Lung (tissue), 11 donors: ENCODE measurements at regions not wholly inside any gene's neighbourhood (a gene's known extent, or its start where the extent isn't known, plus 50 kb on each side); places are given as distances from the start of the nearest gene placed in this dataset.

Experiments used
- ATAC-seq: fragments of 200-7000 bp; cut with Tn5 transposase; one replicate; pipeline ENCODE4 v1.9.1; 2020; ENCODE audit warnings: moderate number of reproducible peaks; ENCODE audit not compliant: insufficient read depth, low FRiP score
- DNase-seq, 3 donors: peaks; one replicate each; pipeline ENCODE4 v3.0.0-alpha.2; 2013 to 2017
- H3K27ac ChIP-seq, 2 donors: one replicate each; pipeline ENCODE4 v1.5.1; 2013; ENCODE audit warnings: mild to moderate bottlenecking in 2 of 2, moderate library complexity in 2 of 2, control low read depth in 1 of 2, inconsistent platforms in 1 of 2, low read depth in 1 of 2, low read length in 1 of 2
- H3K27me3 ChIP-seq, 3 donors: one replicate each; pipeline ENCODE4 v1.5.1; 2013; ENCODE audit warnings: low read length in 2 of 3; ENCODE audit not compliant: control insufficient read depth in 3 of 3, insufficient read depth in 3 of 3
- H3K36me3 ChIP-seq, 4 donors: one replicate each; pipeline ENCODE4 v1.5.1; 2013; ENCODE audit warnings: low read length in 4 of 4, mild to moderate bottlenecking in 1 of 4, moderate library complexity in 1 of 4; ENCODE audit not compliant: control insufficient read depth in 4 of 4, insufficient read depth in 4 of 4
- H3K4me1 ChIP-seq, 5 donors: one replicate each; pipeline ENCODE4 v1.5.1; 2013; ENCODE audit warnings: low read length in 5 of 5, mild to moderate bottlenecking in 2 of 5, moderate library complexity in 1 of 5; ENCODE audit not compliant: control insufficient read depth in 5 of 5, insufficient read depth in 5 of 5
- H3K4me3 ChIP-seq: one replicate; pipeline ENCODE4 v1.5.1; 2013; ENCODE audit warnings: mild to moderate bottlenecking, control low read depth, moderate library complexity
- H3K9ac ChIP-seq, 2 donors: one replicate each; pipeline ENCODE4 v1.5.1; 2013; ENCODE audit warnings: low read length in 2 of 2, control low read depth in 1 of 2; ENCODE audit not compliant: insufficient read depth in 1 of 2
- H3K9me3 ChIP-seq, 4 donors: one replicate each; pipeline ENCODE4 v1.5.1; 2013; ENCODE audit warnings: low read length in 3 of 4, mild to moderate bottlenecking in 1 of 4, moderate library complexity in 1 of 4; ENCODE audit not compliant: control insufficient read depth in 4 of 4, insufficient read depth in 3 of 4
- WGBS, 2 donors: extraction: QIAGEN DNeasy Blood & Tissue Kit; methylation state at CpG; one replicate each; pipeline ENCODE4 v1.1.7; 2013; 5-methylcytosine and 5-hydroxymethylcytosine counted together
- TF ChIP-seq, protein P1 (sequence below): IDR thresholded peaks from 2 replicates; pipeline ENCODE4 v1.5.1; 2012; ENCODE audit warnings: mild to moderate bottlenecking; ENCODE audit errors: control extremely low read depth, extremely low read depth
- donor health status: control.
- donor health status: control.
- donor health status: Bipolar disorder and iron deficiency.
- donor health status: healthy.
- donor health status: DM: yes; HTN: yes; CAD: no.

GRCh38 chr2:224182498-224182897 is 143.4 kb upstream of the SERPINE2 start:
- Histone ChIP-seq H3K4me3 (no peak overlapping the region), H3K36me3 (no peaks in the 10 kb centered on the region), H3K27me3 (no peaks in the 10 kb centered on the region), H3K27ac (no peak overlapping the region), H3K9me3 (peaks cover 0 to 3% (median 0%) of the 10 kb centered on the region in 4 donors), H3K4me1 (peaks cover 0 to 5% (median 0%) of the 10 kb centered on the region in 5 donors), H3K9ac (no peak overlapping the region)
- 77 to 87% methylated on average over 3 of the region's 3 CpGs for whole genome bisulfite sequencing, 2 donors
- no peak for DNase-seq
- TF ChIP-seq, protein P1, sequence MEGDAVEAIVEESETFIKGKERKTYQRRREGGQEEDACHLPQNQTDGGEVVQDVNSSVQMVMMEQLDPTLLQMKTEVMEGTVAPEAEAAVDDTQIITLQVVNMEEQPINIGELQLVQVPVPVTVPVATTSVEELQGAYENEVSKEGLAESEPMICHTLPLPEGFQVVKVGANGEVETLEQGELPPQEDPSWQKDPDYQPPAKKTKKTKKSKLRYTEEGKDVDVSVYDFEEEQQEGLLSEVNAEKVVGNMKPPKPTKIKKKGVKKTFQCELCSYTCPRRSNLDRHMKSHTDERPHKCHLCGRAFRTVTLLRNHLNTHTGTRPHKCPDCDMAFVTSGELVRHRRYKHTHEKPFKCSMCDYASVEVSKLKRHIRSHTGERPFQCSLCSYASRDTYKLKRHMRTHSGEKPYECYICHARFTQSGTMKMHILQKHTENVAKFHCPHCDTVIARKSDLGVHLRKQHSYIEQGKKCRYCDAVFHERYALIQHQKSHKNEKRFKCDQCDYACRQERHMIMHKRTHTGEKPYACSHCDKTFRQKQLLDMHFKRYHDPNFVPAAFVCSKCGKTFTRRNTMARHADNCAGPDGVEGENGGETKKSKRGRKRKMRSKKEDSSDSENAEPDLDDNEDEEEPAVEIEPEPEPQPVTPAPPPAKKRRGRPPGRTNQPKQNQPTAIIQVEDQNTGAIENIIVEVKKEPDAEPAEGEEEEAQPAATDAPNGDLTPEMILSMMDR = no peak
- ATAC-seq = no peak

DNA sequence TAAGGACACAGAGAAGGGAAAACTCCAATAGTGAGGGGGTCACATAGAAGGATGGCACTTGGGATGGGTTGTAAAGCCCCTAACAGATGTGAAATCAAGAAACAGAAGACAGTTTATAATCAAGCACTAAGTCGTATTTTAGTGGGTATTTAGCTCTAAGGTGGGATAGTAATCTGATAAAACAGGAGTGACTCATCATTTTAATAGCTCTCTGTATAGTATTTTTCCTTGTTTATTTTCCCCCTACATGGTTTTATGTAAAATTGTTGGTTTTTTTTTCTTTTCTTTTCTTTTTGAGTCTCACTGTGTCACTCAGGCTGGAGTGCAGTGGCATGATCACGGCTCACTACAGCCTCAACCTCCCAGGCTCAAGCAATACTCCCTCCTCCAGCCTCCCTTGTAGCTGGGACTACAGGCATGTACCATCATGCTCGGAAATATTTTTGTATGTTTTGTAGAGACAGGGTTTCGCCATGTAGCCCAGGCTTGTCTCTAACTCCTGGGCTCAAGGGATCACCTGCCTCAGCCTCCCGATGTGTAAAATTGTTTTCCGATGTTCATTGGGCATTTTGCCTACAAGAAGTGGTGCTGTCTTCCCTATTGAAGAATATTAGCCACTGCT is 142.6 kb upstream of the SERPINE2 start:
- TF ChIP-seq, protein P1 = no peak
- Histone ChIP-seq H3K27me3 (no peaks in the 10 kb centered on the region), H3K9ac (no peak overlapping the region), H3K4me3 (no peak overlapping the region), H3K9me3 (peaks cover 0 to 3% (median 0%) of the 10 kb centered on the region in 4 donors), H3K27ac (no peak overlapping the region), H3K36me3 (no peaks in the 10 kb centered on the region), H3K4me1 (peaks cover 0 to 5% (median 0%) of the 10 kb centered on the region in 5 donors)
- ATAC-seq (no peak), DNase-seq (no peak)
- 88 to 90% methylated on average over 6 of the region's 6 CpGs for WGBS, 2 donors

DNA sequence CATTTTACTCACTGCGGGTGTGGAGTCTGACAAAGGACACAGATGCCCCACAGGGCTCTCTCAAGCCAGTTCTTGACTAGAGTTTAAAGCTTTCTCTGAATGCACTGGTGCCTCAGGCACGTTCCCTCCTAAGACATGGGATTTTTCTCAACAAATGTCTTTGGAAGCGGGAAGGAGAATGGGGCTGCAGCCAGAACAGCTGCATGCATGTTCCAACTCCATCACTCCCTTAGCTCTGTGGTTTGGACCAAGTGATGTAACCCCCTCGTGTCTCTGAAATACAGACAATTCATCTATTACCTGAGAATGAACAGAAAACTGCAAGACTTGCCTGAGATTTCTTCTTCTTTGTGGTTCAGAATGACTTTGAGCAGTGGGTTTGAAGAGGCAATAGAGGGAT is 141.7 kb upstream of the SERPINE2 start:
- ATAC-seq (no peak), DNase-seq (no peak)
- Histone ChIP-seq H3K4me3 (no peak overlapping the region), H3K9ac (no peak overlapping the region), H3K27me3 (no peaks in the 10 kb centered on the region), H3K9me3 (peaks cover 0 to 3% (median 0%) of the 10 kb centered on the region in 4 donors), H3K36me3 (no peaks in the 10 kb centered on the region), H3K4me1 (peaks cover 0 to 5% (median 0%) of the 10 kb centered on the region in 5 donors), H3K27ac (no peak overlapping the region)
- WGBS, 2 donors = 85 to 86% methylated on average over 4 of the region's 4 CpGs
- TF ChIP-seq, protein P1 = no peak

DNA sequence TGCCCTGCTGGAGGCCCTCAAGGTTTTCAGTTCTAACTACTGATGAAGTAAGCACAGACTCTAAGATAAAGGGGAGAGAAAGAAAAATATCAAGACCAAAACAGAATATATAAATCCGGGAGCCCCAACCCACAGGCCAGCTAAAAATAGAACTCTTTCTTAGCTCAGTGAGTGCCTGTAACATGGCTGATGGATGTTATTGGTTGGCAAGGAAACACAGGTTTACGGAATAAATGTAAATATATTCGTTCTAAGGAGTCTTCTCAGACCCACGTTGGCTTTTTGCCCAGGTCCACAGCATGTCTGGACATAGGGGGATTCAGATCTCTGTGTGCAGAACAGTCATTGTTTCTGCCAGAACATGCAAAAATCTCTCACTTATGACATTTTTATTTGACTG is 139.0 kb upstream of the SERPINE2 start:
- ATAC-seq = no peak
- TF ChIP-seq, protein P1 = no peak
- peaks cover 0 to 1% (median 0%) of the 10 kb centered on the region in 4 donors for H3K9me3 ChIP-seq
- peaks cover 0 to 5% (median 0%) of the 10 kb centered on the region in 5 donors for H3K4me1 ChIP-seq
- DNase-seq = peak; percentile 71 to 91 (median 87)
- 33 to 73% methylated on average over 4 of the region's 4 CpGs for WGBS, 2 donors
- no peak overlapping the region for H3K4me3 ChIP-seq
- no peak overlapping the region for H3K9ac ChIP-seq
- H3K27ac ChIP-seq = no peak overlapping the region
- no peaks in the 10 kb centered on the region for H3K27me3 ChIP-seq
- H3K36me3 ChIP-seq = no peaks in the 10 kb centered on the region
